Gastrocnemius medialis (tissue), 4 donors: ENCODE measurements at regions not wholly inside any gene's neighbourhood (a gene's known extent, or its start where the extent isn't known, plus 50 kb on each side); places are given as distances from the start of the nearest gene placed in this dataset.

Source experiments
- ATAC-seq, 2 donors: fragments of 150-250 bp; one replicate each; pipeline ENCODE4 v1.9.1; 2016
- DNase-seq, 2 donors: peaks; one replicate each; pipeline ENCODE4 v3.0.0-alpha.2; 2019
- H3K27ac ChIP-seq, 4 donors: fragments of 200-600 bp; sonication (generic); 1 replicate in 1 of 4; 2 replicates in 3 of 4; pipeline ENCODE4 v1.5.1; 2016 to 2018; ENCODE audit warnings: mild to moderate bottlenecking in 2 of 4, moderate library complexity in 1 of 4
- H3K27me3 ChIP-seq, 3 donors: fragments of 200-600 bp; sonication (generic) in 2 of 3; 1 replicate in 1 of 3; 2 replicates in 2 of 3; pipeline versions ENCODE4 v1.5.1 to v1.6.0; 2016 to 2019; ENCODE audit warnings: mild to moderate bottlenecking in 1 of 3, moderate library complexity in 1 of 3
- H3K36me3 ChIP-seq, 2 donors: fragments of 200-600 bp; sonication (generic) in 1 of 2; one replicate each; pipeline ENCODE4 v1.5.1; 2017 to 2018
- H3K4me1 ChIP-seq, 2 donors: fragments of 200-600 bp; sonication (generic) in 1 of 2; one replicate each; pipeline ENCODE4 v1.5.1; 2016 to 2017; ENCODE audit warnings: mild to moderate bottlenecking in 2 of 2
- H3K4me3 ChIP-seq, 4 donors: fragments of 200-600 bp; sonication (generic) in 3 of 4; 1 replicate in 1 of 4; 2 replicates in 3 of 4; pipeline ENCODE4 v1.5.1; 2016 to 2019; ENCODE audit warnings: mild to moderate bottlenecking in 2 of 4
- H3K9me3 ChIP-seq, 3 donors: fragments of 200-600 bp; sonication (generic) in 2 of 3; 1 replicate in 1 of 3; 2 replicates in 2 of 3; pipeline ENCODE4 v1.5.1; 2016 to 2019
- POLR2A ChIP-seq, 2 donors: fragments of 450-650 bp; IDR thresholded peaks; one replicate each; pipeline ENCODE4 v1.6.1; 2017; ENCODE audit warnings: antibody characterized with exemption in 2 of 2, mild to moderate bottlenecking in 2 of 2, moderate library complexity in 2 of 2
- in situ Hi-C, 4 donors: fragments of 200-750 bp; cut with MboI; loops; one replicate each; pipeline versions ENCODE4 v1.15.0 to v1.8.0; 2017; ENCODE audit warnings: low sequenced_read_pairs in 4 of 4
- intact Hi-C: fragments of 100-400 bp; cut with DNase I; formaldehyde crosslinking; loops from one replicate; pipeline ENCODE4 v1.15.1; 2023; ENCODE audit warnings: low total_unique reads
- TF ChIP-seq, protein P1 (sequence below), 5 experiments: fragments of 450-650 bp in 3 of 5; fragments of 200-600 bp in 2 of 5; sonication (generic) in 2 of 5; IDR thresholded peaks in 4 of 5; conservative IDR thresholded peaks in 1 of 5; 1 replicate in 4 of 5; 2 replicates in 1 of 5; pipeline ENCODE4 v1.5.1; 2016 to 2019; ENCODE audit warnings: antibody characterized with exemption in 5 of 5, mild to moderate bottlenecking in 3 of 5, moderate library complexity in 3 of 5

DNA sequence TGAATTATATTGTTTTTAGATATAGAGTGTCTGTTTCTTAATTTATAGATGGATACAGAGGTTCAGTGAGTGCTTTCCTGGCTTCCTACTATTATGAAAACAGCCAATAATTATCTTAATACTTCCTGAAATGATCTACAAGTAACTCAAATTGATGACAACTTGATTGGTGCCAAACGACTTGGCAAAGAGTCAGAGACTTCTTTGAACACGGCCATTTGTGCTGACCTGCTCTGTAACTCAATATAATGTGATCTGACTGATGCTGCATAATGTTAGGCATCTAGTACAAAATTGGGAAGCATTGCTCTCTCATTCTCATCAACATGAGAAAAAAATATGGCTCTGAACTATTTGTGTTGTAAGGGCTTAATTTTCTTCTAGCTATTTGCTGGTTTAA lies 193.9 kb downstream of the DIPK2A start:
- H3K9me3 ChIP-seq = no peaks in the 10 kb centered on the region
- no peaks in the 10 kb centered on the region for H3K36me3 ChIP-seq
- intact Hi-C loops = no loop called here
- in situ Hi-C loops = no loop called here
- no peak for TF ChIP-seq POLR2A (IDR thresholded peaks at IDR 0.05)
- TF ChIP-seq, protein P1, sequence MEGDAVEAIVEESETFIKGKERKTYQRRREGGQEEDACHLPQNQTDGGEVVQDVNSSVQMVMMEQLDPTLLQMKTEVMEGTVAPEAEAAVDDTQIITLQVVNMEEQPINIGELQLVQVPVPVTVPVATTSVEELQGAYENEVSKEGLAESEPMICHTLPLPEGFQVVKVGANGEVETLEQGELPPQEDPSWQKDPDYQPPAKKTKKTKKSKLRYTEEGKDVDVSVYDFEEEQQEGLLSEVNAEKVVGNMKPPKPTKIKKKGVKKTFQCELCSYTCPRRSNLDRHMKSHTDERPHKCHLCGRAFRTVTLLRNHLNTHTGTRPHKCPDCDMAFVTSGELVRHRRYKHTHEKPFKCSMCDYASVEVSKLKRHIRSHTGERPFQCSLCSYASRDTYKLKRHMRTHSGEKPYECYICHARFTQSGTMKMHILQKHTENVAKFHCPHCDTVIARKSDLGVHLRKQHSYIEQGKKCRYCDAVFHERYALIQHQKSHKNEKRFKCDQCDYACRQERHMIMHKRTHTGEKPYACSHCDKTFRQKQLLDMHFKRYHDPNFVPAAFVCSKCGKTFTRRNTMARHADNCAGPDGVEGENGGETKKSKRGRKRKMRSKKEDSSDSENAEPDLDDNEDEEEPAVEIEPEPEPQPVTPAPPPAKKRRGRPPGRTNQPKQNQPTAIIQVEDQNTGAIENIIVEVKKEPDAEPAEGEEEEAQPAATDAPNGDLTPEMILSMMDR (IDR thresholded peaks at IDR 0.05 in 4 of 5, conservative IDR thresholded peaks at IDR 0.05 in 1 of 5) = no peak
- H3K27ac ChIP-seq = no peak overlapping the region
- no peak overlapping the region for H3K4me3 ChIP-seq
- DNase-seq (no peak), ATAC-seq (no peak)
- no peaks in the 10 kb centered on the region for H3K27me3 ChIP-seq
- no peaks in the 10 kb centered on the region for H3K4me1 ChIP-seq

DNA sequence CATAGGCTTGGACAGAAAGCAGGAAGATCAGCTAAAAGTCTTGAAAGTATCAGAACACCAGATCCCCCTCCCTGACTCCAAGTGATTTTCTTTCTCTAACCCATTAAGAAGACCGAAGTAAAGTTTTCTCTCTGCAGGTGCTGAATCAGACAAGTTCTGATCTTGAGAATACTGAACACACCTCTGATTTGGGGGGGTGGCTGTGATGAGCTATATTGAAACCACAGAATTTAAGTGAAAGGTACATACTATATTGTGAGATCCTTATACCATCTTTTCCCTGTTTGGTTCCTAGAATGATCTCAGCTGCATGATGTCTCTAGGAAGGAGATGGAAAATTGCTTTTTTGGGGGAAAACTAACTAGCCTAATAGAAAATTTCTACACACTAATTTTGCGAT lies 196.0 kb downstream of the DIPK2A start:
- no peak for ATAC-seq
- no peaks in the 10 kb centered on the region for H3K4me1 ChIP-seq
- no peak overlapping the region for H3K27ac ChIP-seq
- H3K27me3 ChIP-seq = no peaks in the 10 kb centered on the region
- H3K4me3 ChIP-seq = no peak overlapping the region
- in situ Hi-C loops = no loop called here
- H3K9me3 ChIP-seq = no peaks in the 10 kb centered on the region
- no peak for TF ChIP-seq POLR2A (IDR thresholded peaks at IDR 0.05)
- TF ChIP-seq, protein P1 (IDR thresholded peaks at IDR 0.05 in 4 of 5, conservative IDR thresholded peaks at IDR 0.05 in 1 of 5) = no peak
- intact Hi-C loops = no loop called here
- DNase-seq = no peak
- no peaks in the 10 kb centered on the region for H3K36me3 ChIP-seq

DNA sequence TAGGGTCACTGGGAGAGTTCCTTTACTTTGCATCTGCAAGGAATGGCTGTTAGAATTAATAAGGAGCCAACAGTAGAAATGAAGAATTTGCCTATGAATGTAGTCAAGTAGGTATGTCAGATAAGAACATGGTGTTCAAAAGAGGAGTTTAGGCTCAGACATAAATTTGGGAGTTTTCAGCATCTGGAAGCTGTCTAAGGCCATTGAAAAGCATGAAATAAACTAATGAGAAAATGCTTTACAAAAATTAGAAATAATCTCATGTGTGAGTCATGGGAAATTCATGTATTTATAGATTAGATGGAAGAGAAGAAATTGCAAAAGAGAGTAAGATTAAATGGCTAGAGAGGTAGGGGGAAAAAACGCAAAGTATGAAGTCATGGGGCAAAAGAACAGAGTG lies 201.9 kb downstream of the DIPK2A start:
- no peak for TF ChIP-seq POLR2A (IDR thresholded peaks at IDR 0.05)
- TF ChIP-seq, protein P1 (IDR thresholded peaks at IDR 0.05 in 4 of 5, conservative IDR thresholded peaks at IDR 0.05 in 1 of 5) = no peak
- no peaks in the 10 kb centered on the region for H3K36me3 ChIP-seq
- H3K27ac ChIP-seq = no peak overlapping the region
- intact Hi-C loops (no loop called here), in situ Hi-C loops (no loop called here)
- no peak for ATAC-seq
- no peaks in the 10 kb centered on the region for H3K27me3 ChIP-seq
- DNase-seq = no peak
- no peak overlapping the region for H3K4me3 ChIP-seq
- no peaks in the 10 kb centered on the region for H3K4me1 ChIP-seq
- H3K9me3 ChIP-seq = no peaks in the 10 kb centered on the region

DNA sequence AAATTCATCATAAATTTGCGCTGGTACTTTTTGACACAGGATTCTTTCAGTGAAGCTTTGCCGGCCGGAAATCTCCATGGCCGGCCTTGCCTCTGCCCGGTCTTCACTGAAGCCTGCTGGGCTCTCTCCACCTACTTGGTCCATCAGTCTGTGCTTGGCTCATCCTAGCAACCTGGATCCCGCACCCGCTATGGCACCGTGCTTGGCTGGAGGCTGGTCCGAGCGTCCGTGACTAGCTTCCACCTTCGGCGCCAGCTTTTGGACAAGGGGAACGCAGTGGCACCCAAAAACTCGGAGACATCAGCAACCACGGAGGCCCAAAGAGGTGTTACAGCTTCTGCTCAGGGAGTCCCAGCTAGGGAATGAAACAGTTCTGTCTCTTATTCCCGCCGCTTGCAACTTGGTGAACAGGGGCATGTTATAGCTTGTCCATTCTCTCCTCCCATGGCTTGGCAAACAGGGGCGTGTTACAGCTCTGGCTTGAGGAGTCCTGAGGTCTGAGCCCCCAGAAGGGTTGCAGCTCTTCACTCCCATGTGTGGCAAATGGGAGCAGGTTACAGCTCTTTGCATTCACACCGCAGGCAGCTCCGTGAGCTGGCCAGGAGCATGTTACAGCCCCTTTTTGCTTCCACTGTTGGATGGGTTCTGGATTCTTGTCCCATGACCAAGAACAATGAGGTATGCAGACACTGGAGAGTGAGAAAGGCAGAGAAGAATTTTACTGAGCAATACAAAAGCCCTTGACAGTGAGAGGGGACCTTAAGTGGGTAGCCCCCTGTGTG lies 204.2 kb downstream of the DIPK2A start:
- no peak for ATAC-seq

More for the DNA sequence above, 204.2 kb downstream of the DIPK2A start:
- Histone ChIP-seq H3K4me3 (no peak overlapping the region), H3K36me3 (no peaks in the 10 kb centered on the region), H3K4me1 (no peaks in the 10 kb centered on the region), H3K9me3 (no peaks in the 10 kb centered on the region), H3K27ac (no peak overlapping the region), H3K27me3 (no peaks in the 10 kb centered on the region)
- intact Hi-C loops = no loop called here
- no peak for DNase-seq
- TF ChIP-seq, protein P1 (IDR thresholded peaks at IDR 0.05 in 4 of 5, conservative IDR thresholded peaks at IDR 0.05 in 1 of 5) = no peak
- TF ChIP-seq POLR2A (IDR thresholded peaks at IDR 0.05) = no peak
- in situ Hi-C loops = no loop called here
